Natural killer cell (primary cell): ENCODE measurements at regions not wholly inside any gene's neighbourhood (a gene's known extent, or its start where the extent isn't known, plus 50 kb on each side); places are given as distances from the start of the nearest gene placed in this dataset.

Experiments
- ATAC-seq, 3 donors: fragments of 150-1000 bp in 2 of 3; fragments of 200-7000 bp in 1 of 3; cut with Tn5 transposase; 1 replicate in 1 of 3; 2 replicates in 2 of 3; pipeline ENCODE4 v1.10.0; 2021; ENCODE audit warnings: mild to moderate bottlenecking in 2 of 3, moderate library complexity in 2 of 3
- DNase-seq, 2 donors: peaks; one replicate each; pipeline versions ENCODE4 v3.0.0 to v3.0.0-alpha.2; 2013 to 2021; ENCODE audit warnings: mixed read lengths in 1 of 2
- H3K27ac ChIP-seq: one replicate; pipeline ENCODE4 v1.5.1; 2013; ENCODE audit warnings: mild to moderate bottlenecking, low read length
- H3K27me3 ChIP-seq: one replicate; pipeline ENCODE4 v1.6.1; 2013; ENCODE audit warnings: low read length; ENCODE audit not compliant: control insufficient read depth, insufficient read depth
- H3K36me3 ChIP-seq: one replicate; pipeline ENCODE4 v1.6.1; 2013; ENCODE audit warnings: low read length; ENCODE audit not compliant: control insufficient read depth, insufficient read depth
- H3K4me1 ChIP-seq: one replicate; pipeline ENCODE4 v1.6.1; 2013; ENCODE audit warnings: low read length; ENCODE audit not compliant: control insufficient read depth, insufficient read depth
- H3K4me3 ChIP-seq: one replicate; pipeline ENCODE4 v1.5.1; 2013; ENCODE audit warnings: low read length
- H3K9me3 ChIP-seq: one replicate; pipeline ENCODE4 v1.6.1; 2013; ENCODE audit warnings: low read length; ENCODE audit not compliant: control insufficient read depth, insufficient read depth
- H3K27ac Mint-ChIP-seq, 2 donors: one replicate each; pipeline ENCODE4 v1.8.0; 2022; ENCODE audit warnings: mild to moderate bottlenecking in 2 of 2, mixed read lengths in 2 of 2, moderate library complexity in 1 of 2
- H3K27me3 Mint-ChIP-seq, 2 donors: one replicate each; pipeline ENCODE4 v1.8.0; 2022; ENCODE audit warnings: low read depth in 2 of 2, mixed read lengths in 2 of 2
- H3K36me3 Mint-ChIP-seq: one replicate; pipeline ENCODE4 v1.8.0; 2022; ENCODE audit warnings: mixed read lengths
- H3K4me1 Mint-ChIP-seq, 2 donors: one replicate each; pipeline ENCODE4 v1.8.0; 2022; ENCODE audit warnings: mixed read lengths in 2 of 2
- H3K4me3 Mint-ChIP-seq: one replicate; pipeline ENCODE4 v1.8.0; 2022; ENCODE audit warnings: mild to moderate bottlenecking, moderate library complexity, mixed read lengths
- H3K9me3 Mint-ChIP-seq, 2 donors: one replicate each; pipeline ENCODE4 v1.8.0; 2022; ENCODE audit warnings: mixed read lengths in 2 of 2
- WGBS: methylation state at CpG from one replicate; pipeline ENCODE4 v1.1.7; 2013; ENCODE audit warnings: missing lambda C conversion rate; ENCODE audit not compliant: insufficient coverage; 5-methylcytosine and 5-hydroxymethylcytosine counted together
- intact Hi-C: fragments of 100-400 bp; cut with micrococcal nuclease; formaldehyde crosslinking; loops from one replicate; pipeline ENCODE4 v1.14.2; 2022
- TF ChIP-seq, protein P1 (sequence below): fragments of 200-600 bp; IDR thresholded peaks from one replicate; pipeline ENCODE4 v1.8.0; 2022; ENCODE audit warnings: antibody characterized with exemption

GRCh38 chr6:119581220-119581619 lies 231.7 kb upstream of the MAN1A1 start:
- Mint-ChIP-seq H3K4me3 (no peak overlapping the region), H3K4me1 (no peaks in the 10 kb centered on the region), H3K9me3 (peaks cover 7 to 13% of the 10 kb centered on the region in 2 donors), H3K27me3 (peaks cover 0 to 4% of the 10 kb centered on the region in 2 donors), H3K36me3 (peaks cover 7% of the 10 kb centered on the region), H3K27ac (no peak overlapping the region)
- TF ChIP-seq, protein P1, sequence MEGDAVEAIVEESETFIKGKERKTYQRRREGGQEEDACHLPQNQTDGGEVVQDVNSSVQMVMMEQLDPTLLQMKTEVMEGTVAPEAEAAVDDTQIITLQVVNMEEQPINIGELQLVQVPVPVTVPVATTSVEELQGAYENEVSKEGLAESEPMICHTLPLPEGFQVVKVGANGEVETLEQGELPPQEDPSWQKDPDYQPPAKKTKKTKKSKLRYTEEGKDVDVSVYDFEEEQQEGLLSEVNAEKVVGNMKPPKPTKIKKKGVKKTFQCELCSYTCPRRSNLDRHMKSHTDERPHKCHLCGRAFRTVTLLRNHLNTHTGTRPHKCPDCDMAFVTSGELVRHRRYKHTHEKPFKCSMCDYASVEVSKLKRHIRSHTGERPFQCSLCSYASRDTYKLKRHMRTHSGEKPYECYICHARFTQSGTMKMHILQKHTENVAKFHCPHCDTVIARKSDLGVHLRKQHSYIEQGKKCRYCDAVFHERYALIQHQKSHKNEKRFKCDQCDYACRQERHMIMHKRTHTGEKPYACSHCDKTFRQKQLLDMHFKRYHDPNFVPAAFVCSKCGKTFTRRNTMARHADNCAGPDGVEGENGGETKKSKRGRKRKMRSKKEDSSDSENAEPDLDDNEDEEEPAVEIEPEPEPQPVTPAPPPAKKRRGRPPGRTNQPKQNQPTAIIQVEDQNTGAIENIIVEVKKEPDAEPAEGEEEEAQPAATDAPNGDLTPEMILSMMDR, result no peak
- WGBS, result no CpG with 5 or more reads among the region's 3 CpGs
- no peak overlapping the region for H3K27ac ChIP-seq
- DNase-seq (no peak), ATAC-seq (no peak)
- no peak overlapping the region for H3K4me3 ChIP-seq
- intact Hi-C loops, result no loop called here
- peaks cover 1% of the 10 kb centered on the region for H3K9me3 ChIP-seq
- peaks cover 2% of the 10 kb centered on the region for H3K27me3 ChIP-seq
- H3K4me1 ChIP-seq, result no peaks in the 10 kb centered on the region
- no peaks in the 10 kb centered on the region for H3K36me3 ChIP-seq

GRCh38 chr6:119575721-119576120 lies 226.2 kb upstream of the MAN1A1 start:
- ATAC-seq (no peak), DNase-seq (no peak)
- Mint-ChIP-seq H3K27me3 (peaks cover 3 to 5% of the 10 kb centered on the region in 2 donors), H3K9me3 (peaks cover 7 to 14% of the 10 kb centered on the region in 2 donors), H3K36me3 (peaks cover 9% of the 10 kb centered on the region), H3K4me1 (no peaks in the 10 kb centered on the region), H3K4me3 (no peak overlapping the region), H3K27ac (no peak overlapping the region)
- Histone ChIP-seq H3K27me3 (peaks cover 2% of the 10 kb centered on the region), H3K36me3 (no peaks in the 10 kb centered on the region), H3K4me3 (no peak overlapping the region), H3K9me3 (peaks cover 10% of the 10 kb centered on the region), H3K4me1 (no peaks in the 10 kb centered on the region), H3K27ac (no peak overlapping the region)
- intact Hi-C loops, result no loop called here
- 93% methylated on average over 2 of the region's 2 CpGs for WGBS
- TF ChIP-seq, protein P1, result no peak

GRCh38 chr6:119568580-119568979 lies 219.0 kb upstream of the MAN1A1 start:
- intact Hi-C loops, result no loop called here
- TF ChIP-seq, protein P1, result no peak

DNA sequence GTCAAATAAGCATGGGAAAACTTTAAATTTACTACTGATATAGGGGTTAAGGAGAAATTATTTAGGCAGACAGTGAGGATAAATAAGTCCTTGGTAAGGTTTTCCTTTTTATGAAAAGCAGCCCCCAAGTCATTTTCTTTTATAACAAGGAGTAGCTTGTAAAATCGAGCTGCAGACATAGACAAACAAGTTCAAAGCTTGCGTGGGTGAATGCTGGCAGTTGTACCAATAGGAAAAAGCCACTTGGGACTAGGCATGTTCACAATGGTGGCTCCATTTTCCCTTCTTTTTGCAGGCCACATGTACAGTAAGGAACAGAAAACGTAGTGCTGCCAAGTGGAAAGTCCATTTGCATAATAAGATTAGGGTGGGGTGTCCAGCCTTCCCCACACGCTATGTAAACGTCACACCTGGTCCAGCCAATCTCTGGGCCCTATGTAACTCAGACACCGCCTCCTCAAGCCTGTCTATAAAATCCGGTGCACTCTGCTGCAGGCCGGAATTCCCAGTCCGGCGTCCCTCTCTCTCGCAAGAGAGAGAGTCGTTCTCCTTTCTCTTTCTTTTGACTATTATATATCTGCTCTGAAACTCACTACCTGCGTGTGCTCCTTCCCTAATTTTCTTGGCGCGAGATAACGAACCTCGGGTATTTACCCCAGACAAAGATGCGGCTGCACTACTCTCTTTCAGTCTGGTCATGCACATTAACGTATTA lies 217.1 kb upstream of the MAN1A1 start:
- H3K27ac ChIP-seq, result no peak overlapping the region
- TF ChIP-seq, protein P1, result no peak
- DNase-seq, result no peak

More at GRCh38 chr6:119568580-119568979, 219.0 kb upstream of the MAN1A1 start:
- no peak overlapping the region for H3K27ac ChIP-seq
- H3K9me3 ChIP-seq, result no peaks in the 10 kb centered on the region
- H3K27me3 ChIP-seq, result no peaks in the 10 kb centered on the region
- Mint-ChIP-seq H3K4me3 (no peak overlapping the region), H3K27ac (no peak overlapping the region), H3K4me1 (no peaks in the 10 kb centered on the region), H3K9me3 (no peaks in the 10 kb centered on the region), H3K27me3 (peaks cover 0 to 3% of the 10 kb centered on the region in 2 donors), H3K36me3 (no peaks in the 10 kb centered on the region)
- 86% methylated on average over 1 of the region's 2 CpGs for WGBS
- H3K4me1 ChIP-seq, result no peaks in the 10 kb centered on the region
- no peak for ATAC-seq
- H3K4me3 ChIP-seq, result no peak overlapping the region
- H3K36me3 ChIP-seq, result no peaks in the 10 kb centered on the region
- no peak for DNase-seq

More for the DNA sequence above, 217.1 kb upstream of the MAN1A1 start:
- Mint-ChIP-seq H3K4me3 (no peak overlapping the region), H3K27me3 (no peaks in the 10 kb centered on the region), H3K27ac (no peak overlapping the region), H3K4me1 (no peaks in the 10 kb centered on the region), H3K9me3 (no peaks in the 10 kb centered on the region), H3K36me3 (no peaks in the 10 kb centered on the region)
- no peaks in the 10 kb centered on the region for H3K9me3 ChIP-seq
- no peaks in the 10 kb centered on the region for H3K27me3 ChIP-seq
- H3K36me3 ChIP-seq, result no peaks in the 10 kb centered on the region
- no peak overlapping the region for H3K4me3 ChIP-seq
- 96% methylated on average over 19 of the region's 19 CpGs for WGBS
- H3K4me1 ChIP-seq, result no peaks in the 10 kb centered on the region
- ATAC-seq, result no peak
- intact Hi-C loops, result no loop called here
